NCI-H1694 (cell line): ENCODE measurements at regions not wholly inside any gene's neighbourhood (a gene's known extent, or its start where the extent isn't known, plus 50 kb on each side); places are given as distances from the start of the nearest gene placed in this dataset.

ENCODE experiments used
- DNase-seq: peaks from one replicate; lab custom pipeline; 2025; lab: John Stamatoyannopoulos, UW

DNA sequence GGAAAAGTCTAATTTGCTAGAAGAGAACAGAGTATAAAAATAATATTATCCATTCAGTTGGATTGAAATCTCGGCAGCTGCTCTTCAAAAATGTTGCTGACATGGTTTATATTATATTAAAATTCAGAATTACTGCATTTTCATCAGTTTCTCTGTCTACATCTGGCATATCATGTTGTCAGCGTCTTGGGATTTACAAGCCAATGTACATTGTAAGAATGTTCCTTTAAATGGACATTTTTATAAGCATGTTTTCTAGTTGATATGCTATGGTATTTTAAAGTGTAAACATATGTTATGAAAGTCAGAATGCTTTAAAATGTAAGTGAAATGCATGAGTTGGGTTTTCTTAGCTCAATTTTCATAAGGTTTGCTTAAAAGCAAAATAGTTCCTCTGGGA, 528.1 kb upstream of the CDH8 start:
- no peak for DNase-seq

DNA sequence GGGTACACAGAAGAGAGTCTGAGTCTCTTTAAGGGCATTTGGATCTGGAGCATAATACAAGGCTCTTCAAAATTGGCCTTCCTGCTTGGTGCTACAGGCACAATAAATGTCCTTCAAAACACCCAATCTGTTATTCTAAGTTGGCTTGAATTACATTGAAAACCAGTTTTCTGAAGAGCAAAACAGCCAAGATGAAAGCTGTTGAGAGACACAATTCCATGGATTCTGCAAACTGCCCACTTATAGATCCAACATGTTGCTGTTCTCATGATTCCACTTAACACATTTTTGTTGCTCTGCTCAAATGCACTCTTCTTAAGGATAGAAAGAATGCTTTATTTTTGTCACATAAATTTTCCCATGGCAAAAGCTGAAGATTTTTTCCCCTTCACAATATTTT, 525.9 kb upstream of the CDH8 start:
- no peak for DNase-seq

DNA sequence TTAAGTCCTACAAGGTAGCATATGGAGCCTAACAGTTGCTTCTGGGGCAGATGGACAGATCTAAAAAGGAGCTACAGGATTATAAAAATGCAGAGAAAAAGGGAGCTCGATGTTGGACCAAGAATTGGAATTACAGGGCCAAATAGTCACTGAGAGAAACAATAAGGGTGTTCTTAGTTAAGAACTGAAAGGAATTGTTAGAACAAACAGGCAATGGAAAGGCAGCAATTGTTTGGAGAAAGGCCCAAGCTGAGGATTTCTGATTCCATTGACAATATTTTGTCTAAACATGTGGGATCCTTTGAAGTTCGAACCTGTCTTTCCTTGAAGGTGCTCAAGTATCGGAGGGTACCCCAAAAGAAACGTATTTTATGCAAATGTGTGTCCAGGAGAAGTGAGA, 513.6 kb upstream of the CDH8 start:
- DNase-seq = no peak

DNA sequence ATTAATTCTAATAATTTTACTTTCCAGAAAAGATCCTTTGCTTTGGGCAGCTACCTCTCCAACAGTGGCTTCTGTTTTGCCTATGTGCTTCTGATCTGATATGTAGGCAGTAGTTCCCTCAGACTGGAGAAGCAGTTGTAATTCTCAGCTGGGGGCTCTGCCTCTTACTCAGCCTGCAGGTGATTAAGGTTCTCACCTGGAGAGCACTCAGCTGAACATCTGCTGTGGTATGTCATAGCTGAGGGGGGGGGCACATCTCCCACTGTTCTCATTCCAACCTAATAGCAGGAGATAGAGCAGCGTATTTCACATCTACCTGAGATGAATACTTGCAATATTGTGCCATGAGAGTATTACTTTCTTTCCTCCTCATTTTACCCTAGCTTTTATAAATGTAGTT, 511.9 kb upstream of the CDH8 start:
- no peak for DNase-seq

DNA sequence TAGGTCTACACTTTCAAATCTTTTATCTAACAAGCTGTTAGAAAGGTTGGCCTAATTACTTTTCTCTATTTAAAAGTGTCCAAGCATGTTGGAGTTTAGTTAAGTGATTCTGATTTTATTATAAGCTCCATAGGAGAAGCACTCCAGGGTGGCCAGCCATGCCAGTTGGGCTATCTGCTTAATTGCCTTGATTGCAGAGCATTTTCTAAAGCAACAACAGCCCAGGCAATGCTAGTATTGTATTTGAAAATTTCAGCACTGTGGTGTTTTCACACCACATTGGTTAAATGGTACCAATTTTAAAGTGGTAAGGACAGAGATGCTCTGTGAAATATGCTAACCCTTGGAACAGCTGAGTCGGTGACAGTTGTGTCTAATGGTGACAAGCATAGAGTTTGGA, 510.5 kb upstream of the CDH8 start:
- DNase-seq = no peak

DNA sequence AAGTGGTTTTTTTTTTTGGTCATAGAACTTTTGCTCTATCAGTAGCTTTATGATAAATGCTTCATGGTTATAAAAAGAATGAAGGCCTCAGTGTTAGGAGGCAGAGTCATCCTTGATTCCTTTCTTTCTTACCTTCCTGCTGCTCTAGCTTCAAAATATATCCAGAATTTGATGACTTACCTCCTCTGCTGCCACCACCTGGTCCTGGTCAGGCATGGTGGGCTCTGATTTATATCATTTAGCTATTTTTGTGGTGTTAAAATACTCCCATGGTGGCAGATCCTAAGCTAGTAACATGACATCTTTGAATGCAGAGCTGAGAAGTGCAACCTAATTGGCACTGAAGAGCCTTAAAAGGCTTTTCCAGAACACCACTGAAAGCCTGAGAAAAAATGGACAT, 508.8 kb upstream of the CDH8 start:
- DNase-seq = no peak

DNA sequence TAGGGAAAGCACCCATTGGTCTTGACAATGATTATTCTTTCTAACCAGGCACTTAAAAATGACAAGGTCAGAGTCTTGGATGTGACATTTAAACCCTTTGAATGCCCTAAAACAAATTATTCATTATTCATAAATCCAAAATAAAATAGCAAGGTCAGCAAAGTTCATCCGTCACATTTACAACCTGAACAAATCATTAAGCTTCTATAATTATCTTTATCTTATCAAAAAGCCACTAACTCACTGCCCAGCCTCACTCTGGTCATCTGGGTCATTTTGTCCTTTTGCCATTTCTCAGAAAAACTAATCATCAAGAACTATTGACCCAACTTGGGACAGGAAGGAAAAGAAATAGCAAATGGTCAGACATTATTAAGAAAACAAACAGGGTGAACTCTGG, 507.3 kb upstream of the CDH8 start:
- no peak for DNase-seq

DNA sequence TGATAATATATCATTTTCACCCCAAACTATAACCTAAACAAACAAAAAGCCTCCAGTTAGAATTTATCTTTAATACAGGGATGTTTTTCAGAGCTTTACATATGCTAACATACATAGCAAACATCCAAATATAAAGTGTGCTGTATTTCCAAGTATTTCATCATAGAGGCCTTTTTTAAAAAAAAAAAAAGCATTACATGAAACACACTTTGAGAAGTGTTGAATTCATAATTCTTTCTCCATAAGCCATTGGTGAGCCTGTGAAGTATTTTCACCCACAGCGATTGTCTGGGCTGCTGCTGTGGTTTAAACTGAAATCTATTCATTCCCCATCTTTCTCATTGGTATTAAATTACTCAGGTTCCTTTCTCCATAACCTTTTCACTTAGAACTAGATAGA, 503.4 kb upstream of the CDH8 start:
- DNase-seq = no peak

DNA sequence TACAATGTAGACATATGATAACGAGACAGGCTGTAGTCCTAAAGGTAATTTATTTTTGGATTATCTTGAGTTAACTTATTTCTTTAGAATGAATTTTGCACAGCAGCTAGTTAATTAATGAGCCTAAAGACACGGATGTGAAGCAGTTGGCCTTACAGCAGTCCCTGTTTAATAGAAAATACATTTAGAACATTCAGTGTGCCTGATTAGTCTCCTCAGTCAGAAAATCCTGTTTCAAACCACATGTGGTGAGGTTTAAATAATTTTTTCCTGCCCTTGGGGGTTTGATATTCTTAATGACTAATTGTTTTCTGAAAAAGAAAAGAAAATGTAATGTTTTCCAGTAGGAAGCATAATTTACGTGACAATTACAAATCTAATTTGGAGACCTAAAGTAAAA, 494.2 kb upstream of the CDH8 start:
- DNase-seq = no peak

DNA sequence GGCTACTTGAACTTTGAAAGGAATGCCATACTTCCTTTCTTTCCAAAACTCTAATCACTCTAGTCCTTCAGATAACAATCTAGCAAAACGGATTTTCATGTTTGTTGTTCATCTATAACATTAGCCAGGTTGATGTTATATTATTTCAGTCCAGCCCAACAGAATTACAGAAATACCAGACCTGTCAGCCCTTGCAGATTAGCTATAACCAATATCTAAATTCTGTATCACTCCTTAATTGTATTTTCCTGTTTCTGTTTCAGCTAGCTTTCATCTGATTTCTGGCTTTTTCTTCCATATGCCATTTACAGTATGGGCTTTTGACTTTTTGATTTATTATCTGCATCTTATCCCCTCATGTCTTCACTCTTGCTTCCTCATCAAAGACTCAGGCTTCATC, 479.8 kb upstream of the CDH8 start:
- DNase-seq = no peak

DNA sequence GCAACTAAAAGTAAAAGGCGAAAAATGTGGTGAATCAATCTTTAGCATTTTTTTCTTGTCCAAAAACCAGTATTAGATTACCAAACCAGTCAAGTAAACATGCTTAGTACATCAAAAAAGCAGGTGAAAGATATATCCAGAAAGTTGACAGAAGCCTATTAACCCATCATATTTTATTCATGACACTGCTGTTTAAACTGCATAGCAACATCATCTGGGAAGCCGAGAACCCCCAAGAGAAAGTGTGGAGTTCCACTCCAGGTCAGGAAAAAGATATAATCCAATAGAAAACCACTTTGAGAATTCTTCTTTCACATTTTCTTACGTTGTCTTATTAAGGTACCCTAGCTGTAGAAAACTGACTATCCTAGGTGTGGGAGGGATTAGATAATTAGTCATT, 466.8 kb upstream of the CDH8 start:
- DNase-seq = no peak

DNA sequence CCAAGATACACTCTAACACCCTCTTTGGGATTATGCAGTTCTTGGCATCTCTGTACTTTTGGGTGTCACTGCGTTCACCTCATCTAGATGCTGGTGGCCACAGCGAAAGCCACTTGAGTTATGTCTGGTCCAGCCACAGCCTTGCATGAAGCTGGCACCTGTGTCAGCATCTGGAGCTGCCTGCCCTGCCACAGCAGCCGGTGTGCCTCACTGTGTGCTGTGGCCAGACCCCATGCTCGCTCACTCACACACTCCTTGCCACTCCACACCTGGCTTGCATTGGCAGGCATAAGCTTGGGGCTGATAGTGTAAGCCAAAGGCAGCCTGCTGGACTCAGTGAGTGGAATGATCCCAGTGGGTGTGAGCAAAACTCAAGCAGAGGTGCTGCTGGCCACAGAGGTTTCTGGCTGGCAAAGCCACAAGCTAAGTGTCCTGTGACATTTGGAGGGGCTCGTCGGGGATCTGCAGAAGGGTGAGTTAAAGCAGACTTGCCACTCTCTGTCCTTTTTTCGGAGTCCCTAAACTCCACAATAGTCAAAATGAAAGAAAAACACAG, 442.7 kb upstream of the CDH8 start:
- no peak for DNase-seq

DNA sequence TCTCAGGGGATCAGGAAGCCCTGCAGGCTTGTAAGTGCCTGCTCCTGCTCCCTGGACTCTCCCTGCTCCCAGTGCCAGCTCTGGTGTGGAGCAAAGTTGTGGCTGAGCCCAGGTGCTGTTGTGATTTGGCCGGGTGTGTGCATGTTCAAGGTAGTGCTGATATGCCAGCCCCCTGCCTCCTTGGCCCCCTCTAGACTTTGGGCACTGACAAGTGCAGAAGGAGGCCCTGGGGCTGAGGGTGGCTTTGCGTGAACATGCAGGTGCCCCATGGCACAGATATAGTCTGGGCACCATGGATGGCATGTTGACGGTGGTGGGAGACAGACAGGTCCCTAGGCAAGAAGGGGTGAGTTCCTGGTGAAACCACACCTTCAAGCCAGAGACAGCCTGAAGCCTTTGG, 441.6 kb upstream of the CDH8 start:
- no peak for DNase-seq

DNA sequence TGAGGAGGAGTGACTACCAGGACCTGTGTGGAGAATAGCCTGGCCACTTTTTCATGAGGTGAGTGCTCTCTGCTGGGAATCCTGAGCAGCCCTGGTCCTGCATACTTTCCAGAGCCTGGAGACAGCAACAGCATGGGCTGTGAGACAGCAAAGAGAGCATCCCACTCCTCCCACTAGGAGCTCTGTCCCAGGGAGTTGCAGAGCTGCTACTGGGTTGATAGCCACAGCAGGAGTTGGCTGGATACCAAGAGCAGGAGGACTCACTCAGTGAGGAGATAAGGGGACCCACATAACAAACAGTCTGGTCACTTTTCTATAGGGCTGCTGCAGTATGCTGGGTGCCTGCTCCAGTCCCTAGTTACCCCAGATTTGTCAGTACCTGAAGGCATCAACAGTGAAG, 439.3 kb upstream of the CDH8 start:
- no peak for DNase-seq

DNA sequence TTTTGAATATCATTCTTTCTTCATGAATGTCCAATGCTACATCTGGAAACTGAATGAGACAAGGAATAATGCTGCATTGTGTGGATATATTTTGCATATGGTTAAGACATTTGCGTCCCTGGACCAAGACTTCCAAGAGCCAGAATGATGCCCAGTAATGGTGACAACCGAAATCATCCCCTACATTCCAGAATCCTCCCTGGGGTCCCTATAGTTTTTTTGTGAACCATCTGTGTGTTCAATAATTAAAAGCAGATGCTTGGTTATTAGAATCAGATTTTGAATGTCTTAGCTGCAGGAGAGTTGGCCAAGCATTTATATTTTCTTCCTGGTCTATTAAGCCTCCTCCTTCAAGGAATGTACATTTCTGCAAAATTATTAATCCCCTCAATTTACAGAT, 426.7 kb upstream of the CDH8 start:
- no peak for DNase-seq

DNA sequence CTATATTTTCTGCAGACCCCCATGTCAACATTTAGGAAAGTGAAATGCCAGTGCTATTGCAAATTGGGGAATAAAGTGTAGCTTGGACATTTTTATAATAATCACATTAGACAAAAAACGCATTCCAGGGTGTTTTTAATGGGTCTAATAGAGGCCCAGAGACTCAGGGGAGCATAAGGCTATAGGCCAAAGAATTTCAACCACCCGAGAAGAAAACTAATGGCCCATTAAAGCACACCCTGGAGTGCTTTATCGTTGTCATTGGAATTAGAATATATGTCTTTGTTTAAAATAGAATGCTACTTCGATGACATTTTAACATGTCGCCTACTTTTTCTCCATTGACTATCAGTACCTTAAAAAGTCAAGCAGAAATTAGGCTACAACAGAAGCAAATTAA, 414.1 kb upstream of the CDH8 start:
- no peak for DNase-seq

DNA sequence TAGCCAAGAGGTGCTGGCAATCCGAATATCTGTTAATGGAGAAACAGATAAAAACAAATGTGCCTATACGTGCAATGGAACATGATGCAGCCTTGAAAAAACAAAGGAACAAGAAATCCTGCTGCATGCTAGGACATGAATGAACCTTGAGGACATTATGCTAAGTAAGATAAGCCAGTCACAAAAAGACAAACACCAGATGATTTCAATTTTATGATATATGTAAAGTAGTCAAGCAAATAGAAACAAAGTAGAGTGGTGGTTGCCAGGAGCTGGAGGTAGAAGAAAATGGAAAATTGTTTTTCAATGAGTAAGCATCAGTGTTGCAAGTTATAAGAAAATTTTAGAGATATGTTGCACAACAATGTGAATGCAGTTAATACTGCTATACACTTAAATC, 409.7 kb upstream of the CDH8 start:
- no peak for DNase-seq

DNA sequence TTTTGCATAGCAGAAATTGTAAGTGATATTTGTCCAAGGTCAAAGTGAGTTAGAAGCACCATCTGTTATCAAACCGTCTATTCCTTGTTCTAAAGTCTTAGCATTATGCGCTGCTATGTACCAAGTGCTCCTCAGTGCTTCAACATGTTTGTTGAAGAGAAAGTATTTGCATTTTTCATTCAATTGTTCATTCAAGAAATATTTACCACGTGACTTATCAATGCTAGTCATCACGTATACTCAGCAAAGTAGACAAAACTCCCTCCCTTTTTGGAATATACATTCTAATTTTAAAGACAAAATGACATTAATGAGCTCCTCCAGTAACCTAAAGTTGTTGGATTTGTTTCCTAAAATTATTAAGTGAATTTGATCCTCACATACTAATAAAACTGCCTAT, 388.0 kb upstream of the CDH8 start:
- DNase-seq = no peak

DNA sequence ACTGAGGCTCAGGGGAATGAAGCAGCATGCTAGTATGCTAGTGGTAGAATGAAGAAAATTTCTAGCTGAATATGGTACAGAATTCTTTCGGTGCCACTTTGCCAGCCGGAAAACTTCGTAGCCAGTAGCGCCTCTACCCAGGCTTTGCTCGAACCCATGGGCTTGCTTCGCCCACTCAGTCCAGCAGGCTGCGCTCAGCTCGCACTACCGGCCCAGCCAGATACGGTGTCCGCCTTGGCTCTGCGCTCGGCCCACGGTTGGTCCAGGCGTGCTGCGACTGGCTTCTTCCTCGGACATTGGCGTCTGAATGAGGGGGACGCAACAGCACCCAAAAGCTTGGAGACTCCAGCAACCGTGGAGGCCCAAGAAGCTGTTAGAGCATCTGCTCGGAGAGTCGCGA, 372.5 kb upstream of the CDH8 start:
- no peak for DNase-seq

DNA sequence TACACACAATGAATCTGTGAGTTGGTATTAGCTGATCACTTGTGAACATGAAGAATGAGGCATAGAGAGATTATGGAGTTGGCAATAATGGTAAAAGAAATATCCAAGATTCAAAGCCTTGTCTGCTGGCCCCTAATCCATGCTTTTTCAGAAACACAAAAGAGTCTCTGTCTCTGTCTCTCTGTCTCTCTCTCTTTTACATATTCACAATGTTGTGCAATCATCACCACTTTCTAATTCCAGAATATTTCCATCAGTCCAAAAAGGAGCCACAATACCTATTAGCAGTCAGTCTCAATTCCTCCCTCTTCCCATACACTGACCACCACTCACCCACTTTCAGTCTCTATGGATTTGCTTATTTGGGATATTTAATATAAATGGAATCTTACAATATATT, 370.1 kb upstream of the CDH8 start:
- DNase-seq = no peak

DNA sequence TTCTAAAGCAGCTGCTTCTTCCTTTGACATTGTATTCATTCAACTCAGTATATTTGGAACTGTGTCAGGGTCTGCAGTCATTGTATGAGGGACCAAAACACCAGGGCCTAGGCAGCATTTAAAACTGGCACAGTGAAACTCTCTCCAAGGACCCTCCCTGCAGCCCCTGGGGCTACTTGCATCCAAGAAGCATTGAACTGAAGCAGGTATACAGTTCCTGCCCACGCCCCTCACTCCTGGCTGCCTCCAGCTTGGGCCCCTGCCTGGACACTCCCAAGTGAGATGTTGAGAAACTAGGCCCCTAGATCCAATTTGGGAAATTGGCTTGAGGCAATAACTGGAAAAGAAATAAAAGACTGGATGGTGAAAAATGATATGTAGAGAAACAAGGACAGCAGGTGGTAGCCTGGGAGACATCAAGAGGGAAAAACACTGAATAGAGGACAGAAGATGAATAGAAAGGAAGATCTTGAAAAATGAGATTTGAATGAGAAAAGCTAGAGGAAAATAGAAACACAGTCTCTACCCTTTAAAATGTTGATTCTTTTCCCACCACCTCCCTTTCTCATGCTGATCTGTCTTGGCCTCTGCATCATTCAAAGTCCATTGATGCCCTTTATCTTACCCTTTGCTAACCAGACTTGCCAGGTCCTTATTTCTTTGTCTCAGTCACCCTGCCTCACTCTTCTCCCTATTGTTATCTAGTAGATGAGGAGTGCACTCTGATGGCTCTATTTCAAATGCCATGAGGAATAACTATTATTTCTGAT, 368.8 kb upstream of the CDH8 start:
- no peak for DNase-seq

DNA sequence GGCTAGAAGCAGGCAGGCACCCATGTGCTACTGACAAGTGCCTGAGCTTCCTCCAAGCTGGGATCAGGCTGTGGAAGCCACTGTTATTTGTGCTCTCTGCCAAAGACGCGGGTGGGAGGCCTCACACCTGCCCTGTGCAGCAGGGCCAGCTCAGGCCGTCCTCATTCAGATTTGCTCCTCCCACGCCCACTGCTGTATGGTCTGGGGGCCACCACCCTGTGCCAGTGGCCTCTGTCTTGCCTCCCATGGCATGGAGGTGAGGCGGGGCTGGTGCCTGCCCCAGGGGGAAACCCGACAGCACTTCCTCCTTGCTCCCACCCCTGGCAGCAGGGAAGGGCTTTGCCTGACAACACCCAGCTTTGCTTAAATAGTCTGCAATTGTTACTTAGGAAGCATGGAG, 356.5 kb upstream of the CDH8 start:
- no peak for DNase-seq

DNA sequence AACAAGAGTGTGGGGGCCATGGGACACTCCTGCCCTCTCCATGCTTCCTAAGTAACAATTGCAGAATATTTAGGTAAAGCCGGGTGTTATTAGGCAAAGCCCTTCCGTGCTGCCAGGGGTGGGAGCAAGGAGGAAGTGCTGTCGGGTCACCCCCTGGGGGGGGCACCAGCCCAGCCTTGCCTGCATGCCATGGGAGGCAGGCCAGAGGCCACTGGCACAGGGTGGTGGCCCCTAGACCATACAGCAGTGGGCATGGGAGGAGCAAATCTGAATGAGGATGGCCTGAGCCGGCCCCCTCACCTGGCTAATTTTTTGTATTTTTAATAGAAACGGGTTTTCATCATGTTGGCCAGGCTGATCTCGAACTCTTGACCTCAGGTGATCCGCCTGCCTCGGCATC, 355.7 kb upstream of the CDH8 start:
- no peak for DNase-seq

DNA sequence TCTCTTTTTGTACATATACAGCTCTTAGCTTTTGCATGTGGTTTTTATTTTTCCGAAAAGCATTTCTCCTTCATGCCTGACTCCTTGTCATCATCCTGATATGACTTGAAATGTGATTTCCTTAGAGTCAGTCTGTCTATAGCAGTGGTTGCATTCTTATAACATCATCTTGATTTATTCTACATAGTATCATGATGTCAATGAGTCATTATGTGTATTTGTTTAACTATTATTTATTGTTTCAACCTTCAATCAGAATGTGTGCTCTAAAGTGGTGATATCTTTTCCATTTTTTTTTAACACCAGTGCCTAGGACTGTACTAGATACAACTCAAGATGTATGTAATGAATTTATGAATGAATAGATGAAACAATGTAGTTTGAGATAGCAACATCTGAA, 354.9 kb upstream of the CDH8 start:
- DNase-seq = no peak
